SK-MEL-5 (cell line): ENCODE measurements at regions not wholly inside any gene's neighbourhood (a gene's known extent, or its start where the extent isn't known, plus 50 kb on each side); places are given as distances from the start of the nearest gene placed in this dataset.

ENCODE experiments used
- DNase-seq: peaks from one replicate; pipeline ENCODE4 v3.0.0-alpha.2; 2016; ENCODE audit warnings: low read depth, low spot score
- in situ Hi-C: cut with HindIII; loops from 2 replicates; pipeline ENCODE4 v1.10.0; 2016; ENCODE audit warnings: low sequenced_read_pairs, high pct_unique_total_duplicates, low pct_unique_long_range_greater_than_20kb

GRCh38 chr2:76307495-76307894 is 596.8 kb upstream of the GCFC2 start:
- in situ Hi-C loops, result no loop called here
- DNase-seq, result no peak

- in situ Hi-C loops, result no loop called here
- no peak for DNase-seq
Measured at GRCh38 chr2:76298041-76298440, 587.3 kb upstream of the GCFC2 start.

- no peak for DNase-seq
- in situ Hi-C loops, result no loop called here
Measured at GRCh38 chr2:76296438-76296837, 585.7 kb upstream of the GCFC2 start.

- in situ Hi-C loops, result no loop called here
- DNase-seq, result no peak
Measured at GRCh38 chr2:76295762-76296161, 585.0 kb upstream of the GCFC2 start.

GRCh38 chr2:76288598-76288997 is 577.9 kb upstream of the GCFC2 start:
- no peak for DNase-seq
- in situ Hi-C loops, result no loop called here

- no peak for DNase-seq
- in situ Hi-C loops, result no loop called here
Measured at GRCh38 chr2:76288146-76288545, 577.4 kb upstream of the GCFC2 start.

GRCh38 chr2:76283350-76283749 is 572.6 kb upstream of the GCFC2 start:
- DNase-seq, result no peak
- in situ Hi-C loops, result no loop called here

- in situ Hi-C loops, result no loop called here
- no peak for DNase-seq
Measured at GRCh38 chr2:76281156-76281841, 570.6 kb upstream of the GCFC2 start.

GRCh38 chr2:76280686-76281085 is 570.0 kb upstream of the GCFC2 start:
- in situ Hi-C loops, result no loop called here
- DNase-seq, result no peak

- in situ Hi-C loops, result no loop called here
Measured at GRCh38 chr2:76279142-76279541, 568.4 kb upstream of the GCFC2 start.

GRCh38 chr2:76275788-76276187 is 565.1 kb upstream of the GCFC2 start:
- in situ Hi-C loops, result no loop called here
- DNase-seq, result no peak

More at GRCh38 chr2:76279142-76279541, 568.4 kb upstream of the GCFC2 start:
- no peak for DNase-seq

GRCh38 chr2:76274676-76275075 is 564.0 kb upstream of the GCFC2 start:
- in situ Hi-C loops, result no loop called here
- DNase-seq, result no peak

- DNase-seq, result no peak
- in situ Hi-C loops, result no loop called here
Measured at GRCh38 chr2:76274160-76274559, 563.4 kb upstream of the GCFC2 start.

- DNase-seq, result no peak
- in situ Hi-C loops, result no loop called here
Measured at GRCh38 chr2:76270096-76270710, 559.5 kb upstream of the GCFC2 start.

GRCh38 chr2:76268902-76269620 is 558.3 kb upstream of the GCFC2 start:
- DNase-seq, result no peak
- in situ Hi-C loops, result no loop called here

GRCh38 chr2:76268484-76268883 is 557.8 kb upstream of the GCFC2 start:
- DNase-seq, result no peak
- in situ Hi-C loops, result no loop called here

GRCh38 chr2:76257802-76258201 is 547.1 kb upstream of the GCFC2 start:
- in situ Hi-C loops, result no loop called here
- no peak for DNase-seq

GRCh38 chr2:76256458-76257088 is 545.9 kb upstream of the GCFC2 start:
- DNase-seq, result no peak
- in situ Hi-C loops, result no loop called here
